H1 (cell line): ENCODE measurements at regions not wholly inside any gene's neighbourhood (a gene's known extent, or its start where the extent isn't known, plus 50 kb on each side); places are given as distances from the start of the nearest gene placed in this dataset.
"Not testable (repeated sequence)": the region's sequence is repeated elsewhere in the genome, so short reads cannot be mapped to it uniquely, and the experiment has no call there.

ENCODE experiments used
- CTCF ChIA-PET: fragments of 300-600 bp; sonication (Branson Sonifier 250); formaldehyde crosslinking; loops from one replicate; lab custom pipeline; 2021; ENCODE audit not compliant: partially characterized antibody; lab: Charles Lee
- POLR2A ChIA-PET: fragments of 300-600 bp; sonication (Branson Sonifier 250); formaldehyde crosslinking; loops from one replicate; lab custom pipeline; 2021; ENCODE audit warnings: inconsistent platforms; ENCODE audit not compliant: partially characterized antibody; lab: Charles Lee
- DNase-seq, 2 experiments: peaks; one replicate each; pipeline versions ENCODE4 v3.0.0 to v3.0.0-alpha.2; 2010 to 2022; ENCODE audit warnings: low spot score in 2 of 2, low read depth in 1 of 2, mixed read lengths in 1 of 2
- FAIRE-seq: peaks from 2 replicates; lab custom pipeline; 2011; peaks lifted over from hg19 to GRCh38; lab: Jason Lieb, UNC
- H2AFZ ChIP-seq: 2 replicates; pipeline ENCODE4 v1.8.1; 2012; ENCODE audit warnings: low read length, inconsistent platforms
- H2AK5ac ChIP-seq: 2 replicates; pipeline ENCODE4 v1.6.1; 2013; ENCODE audit warnings: low read depth, low read length
- H2BK120ac ChIP-seq: replicated peaks from 2 replicates; pipeline ENCODE3; 2013; ENCODE audit warnings: low read depth, low read length, inconsistent platforms
- H2BK12ac ChIP-seq: 2 replicates; pipeline ENCODE4 v1.6.1; 2013; ENCODE audit warnings: low read depth, low read length
- H2BK15ac ChIP-seq: 2 replicates; pipeline ENCODE4 v1.6.1; 2013; ENCODE audit warnings: low read length
- H2BK20ac ChIP-seq: 2 replicates; pipeline ENCODE4 v1.6.1; 2013; ENCODE audit warnings: low read length
- H2BK5ac ChIP-seq: 2 replicates; pipeline ENCODE4 v1.6.1; 2013; ENCODE audit warnings: low read depth, low read length
- H3K14ac ChIP-seq: 2 replicates; pipeline ENCODE4 v1.6.1; 2013; ENCODE audit warnings: inconsistent platforms; ENCODE audit not compliant: insufficient read length
- H3K18ac ChIP-seq: 2 replicates; pipeline ENCODE4 v1.6.1; 2013; ENCODE audit warnings: low read length; ENCODE audit errors: extremely low read depth
- H3K23ac ChIP-seq: 2 replicates; pipeline ENCODE4 v1.6.1; 2013; ENCODE audit warnings: inconsistent platforms; ENCODE audit not compliant: insufficient read length
- H3K23me2 ChIP-seq: 2 replicates; pipeline ENCODE4 v1.6.1; 2013; ENCODE audit warnings: low read depth, low read length
- H3K27ac ChIP-seq: 2 replicates; pipeline ENCODE4 v1.6.1; 2011; ENCODE audit warnings: low read depth, low read length, inconsistent platforms
- H3K27me3 ChIP-seq, 4 experiments: replicated peaks in 1 of 4; 1 replicate in 1 of 4; 2 replicates in 3 of 4; pipeline versions ENCODE4 v1.6.1 to v1.8.1; 2011 to 2013; ENCODE audit warnings: low read length in 3 of 4, mild to moderate bottlenecking in 3 of 4, inconsistent platforms in 2 of 4, mixed read lengths in 2 of 4, moderate library complexity in 1 of 4; ENCODE audit not compliant: control insufficient read depth in 3 of 4, insufficient read depth in 3 of 4; ENCODE audit errors: extremely low read depth in 1 of 4
- H3K36me3 ChIP-seq, 4 experiments: 2 replicates each; pipeline versions ENCODE4 v1.6.1 to v1.8.1; 2011 to 2013; ENCODE audit warnings: mild to moderate bottlenecking in 4 of 4, low read length in 3 of 4, moderate library complexity in 2 of 4, control low read depth in 1 of 4, inconsistent platforms in 1 of 4; ENCODE audit not compliant: insufficient read depth in 4 of 4, control insufficient read depth in 2 of 4
- H3K4ac ChIP-seq: replicated peaks from 2 replicates; pipeline ENCODE3; 2013; ENCODE audit warnings: low read length, low read depth, mixed read lengths, inconsistent platforms; ENCODE audit not compliant: insufficient read length
- H3K4me1 ChIP-seq, 4 experiments: replicated peaks in 1 of 4; 1 replicate in 1 of 4; 2 replicates in 3 of 4; pipeline versions ENCODE4 v1.6.1 to v1.8.1; 2011 to 2013; ENCODE audit warnings: low read length in 3 of 4, inconsistent platforms in 2 of 4, mixed read lengths in 1 of 4; ENCODE audit not compliant: insufficient read depth in 4 of 4, control insufficient read depth in 3 of 4
- H3K4me2 ChIP-seq, 2 experiments: 2 replicates each; pipeline versions ENCODE4 v1.6.1 to v1.8.1; 2011 to 2013; ENCODE audit warnings: low read depth in 2 of 2, low read length in 2 of 2, control low read depth in 1 of 2, inconsistent platforms in 1 of 2, mild to moderate bottlenecking in 1 of 2; ENCODE audit not compliant: insufficient read depth in 1 of 2
- H3K4me3 ChIP-seq, 4 experiments: fragments of 200-600, 300-600 bp in 1 of 4; sonication (generic), shearing (Covaris generic), sonication (Bioruptor Twin) in 1 of 4; 2 replicates each; pipeline versions ENCODE4 v1.5.1 to v1.8.1; 2011 to 2016; ENCODE audit warnings: low read length in 4 of 4, low read depth in 3 of 4, control low read depth in 2 of 4, inconsistent platforms in 2 of 4, mild to moderate bottlenecking in 2 of 4, mixed read lengths in 1 of 4, moderate library complexity in 1 of 4; ENCODE audit not compliant: insufficient read depth in 2 of 4; ENCODE audit errors: extremely low read depth in 1 of 4
- H3K56ac ChIP-seq: replicated peaks from 2 replicates; pipeline ENCODE3; 2013; ENCODE audit warnings: low read depth, mild to moderate bottlenecking, mixed read lengths, low read length, inconsistent platforms; ENCODE audit not compliant: insufficient read length
- H3K79me1 ChIP-seq: 2 replicates; pipeline ENCODE4 v1.6.1; 2013; ENCODE audit warnings: low read depth, low read length, control low read depth
- H3K79me2 ChIP-seq, 2 experiments: 2 replicates each; pipeline versions ENCODE4 v1.6.1 to v1.8.1; 2012 to 2013; ENCODE audit warnings: low read length in 2 of 2, mild to moderate bottlenecking in 2 of 2, inconsistent platforms in 1 of 2; ENCODE audit not compliant: insufficient read depth in 2 of 2, control insufficient read depth in 1 of 2
- H3K9ac ChIP-seq, 4 experiments: replicated peaks in 1 of 4; 1 replicate in 1 of 4; 2 replicates in 3 of 4; pipeline versions ENCODE4 v1.6.1 to v1.8.1; 2011 to 2013; ENCODE audit warnings: low read depth in 3 of 4, low read length in 3 of 4, control low read depth in 2 of 4, mild to moderate bottlenecking in 2 of 4, moderate library complexity in 2 of 4, inconsistent platforms in 1 of 4; ENCODE audit errors: extremely low read depth in 1 of 4
- H3K9me3 ChIP-seq, 2 experiments: 2 replicates each; pipeline versions ENCODE4 v1.6.1 to v1.8.1; 2012 to 2013; ENCODE audit warnings: mild to moderate bottlenecking in 2 of 2, moderate library complexity in 2 of 2, control low read depth in 1 of 2, inconsistent platforms in 1 of 2, low read depth in 1 of 2, low read length in 1 of 2, mixed read lengths in 1 of 2; ENCODE audit not compliant: insufficient read depth in 2 of 2
- H4K20me1 ChIP-seq, 2 experiments: replicated peaks in 1 of 2; 2 replicates each; pipeline versions ENCODE3 to v1.8.1; 2011 to 2013; ENCODE audit warnings: inconsistent platforms in 2 of 2, low read length in 2 of 2, mild to moderate bottlenecking in 1 of 2; ENCODE audit not compliant: insufficient read depth in 2 of 2, control insufficient read depth in 1 of 2
- H4K5ac ChIP-seq: 2 replicates; pipeline ENCODE4 v1.6.1; 2013; ENCODE audit warnings: low read length, low read depth, mixed read lengths, inconsistent platforms; ENCODE audit not compliant: insufficient read length
- H4K8ac ChIP-seq: 2 replicates; pipeline ENCODE4 v1.8.0; 2013; ENCODE audit warnings: mild to moderate bottlenecking, moderate library complexity, low read length, inconsistent platforms; ENCODE audit not compliant: insufficient read depth; ENCODE audit errors: extremely low read depth
- H4K91ac ChIP-seq: replicated peaks from 2 replicates; pipeline ENCODE3; 2013; ENCODE audit warnings: low read length, mixed read lengths, inconsistent platforms; ENCODE audit not compliant: insufficient read length
- MAX ChIP-seq: IDR thresholded peaks from 2 replicates; pipeline ENCODE4 v1.6.1; 2012; ENCODE audit warnings: inconsistent platforms
- POLR2A ChIP-seq, 2 experiments: IDR thresholded peaks; 1 replicate in 1 of 2; 2 replicates in 1 of 2; pipeline ENCODE4 v1.6.1; 2011; ENCODE audit warnings: low read depth in 2 of 2, low read length in 2 of 2, mild to moderate bottlenecking in 2 of 2; ENCODE audit errors: control extremely low read depth in 1 of 2
- POLR2AphosphoS5 ChIP-seq: IDR thresholded peaks from 2 replicates; pipeline ENCODE4 v1.6.1; 2011; ENCODE audit warnings: low read depth, low read length
- WGBS, 2 experiments: shearing (Covaris generic) in 1 of 2; methylation state at CpG; one replicate each; pipeline versions ENCODE4 v1.1.6 to v1.1.7; 2013 to 2015; ENCODE audit warnings: low lambda C conversion rate in 2 of 2, mixed read lengths in 2 of 2, inconsistent platforms in 1 of 2, low coverage in 1 of 2, missing lambda C conversion rate in 1 of 2; ENCODE audit not compliant: insufficient replicate concordance in 2 of 2, insufficient coverage in 1 of 2, insufficient read length in 1 of 2; ENCODE audit errors: extremely low coverage in 1 of 2, missing lambda C conversion rate in 1 of 2; 5-methylcytosine and 5-hydroxymethylcytosine counted together

DNA sequence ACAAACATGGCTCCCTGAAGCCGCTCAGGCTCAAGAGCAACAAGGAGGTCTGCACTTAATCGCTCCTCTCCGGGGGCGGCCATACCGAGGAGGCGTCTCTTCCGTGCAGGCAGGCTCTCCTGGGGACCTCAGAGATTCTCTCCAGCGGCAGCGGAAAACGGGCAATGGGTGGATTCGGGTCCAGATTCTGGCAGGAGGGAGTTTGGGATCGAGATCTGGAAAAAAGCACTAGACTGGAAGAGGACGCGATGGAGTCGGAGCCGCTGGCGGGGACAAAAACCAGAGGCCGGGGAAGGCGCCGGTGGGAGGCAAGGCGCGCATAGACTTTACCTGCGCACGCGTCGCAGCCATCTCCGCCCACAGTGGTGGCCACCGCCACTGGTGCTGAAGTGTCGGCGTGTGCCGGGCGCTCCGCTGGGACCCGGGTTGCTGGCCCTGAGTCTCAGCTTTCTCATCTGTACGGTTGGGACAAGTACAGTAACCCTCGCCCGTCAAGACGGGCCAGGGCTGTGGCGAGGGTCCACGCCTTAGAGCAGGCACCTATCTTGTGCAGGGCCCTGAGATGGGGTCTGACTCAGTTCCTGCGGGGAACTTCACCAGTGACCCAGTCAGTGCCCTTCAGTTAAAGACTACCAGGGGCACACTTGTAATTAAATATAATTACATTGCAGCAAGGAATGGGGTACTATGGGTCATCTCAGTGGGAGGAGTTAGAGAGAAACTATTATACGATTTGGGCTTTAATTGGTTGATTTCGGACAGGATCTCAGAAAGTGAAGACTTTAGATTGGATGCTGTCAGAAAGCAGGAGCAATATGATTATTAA lies 454.1 kb downstream of the SPATA31A1 start:
- H3K27me3 ChIP-seq, POLR2A ChIA-PET, H4K8ac ChIP-seq, H3K14ac ChIP-seq, H2BK120ac ChIP-seq, CTCF ChIA-PET, H4K91ac ChIP-seq, H2AFZ ChIP-seq, H3K9me3 ChIP-seq, H3K23me2 ChIP-seq, H3K56ac ChIP-seq, H2BK20ac ChIP-seq, H4K20me1 ChIP-seq, H4K5ac ChIP-seq, H2BK5ac ChIP-seq, H2BK15ac ChIP-seq, H2BK12ac ChIP-seq, H3K79me1 ChIP-seq, H3K27ac ChIP-seq, FAIRE-seq, H3K79me2 ChIP-seq, H3K23ac ChIP-seq, H3K4ac ChIP-seq, H3K4me1 ChIP-seq, H2AK5ac ChIP-seq, H3K36me3 ChIP-seq, H3K18ac ChIP-seq: not testable (repeated sequence)
- H3K9ac ChIP-seq: peak overlapping the region in 2 of 4 experiments; percentile 25 to 47; a peak in 4 of 7 replicates
- peak in 1 of 2 experiments; percentile 55 for DNase-seq
- peak overlapping the region; percentile 32 to 57 (median 34); a peak in 5 of 8 replicates for H3K4me3 ChIP-seq
- H3K4me2 ChIP-seq: peak overlapping the region in 1 of 2 experiments; percentile 49; a peak in 1 of 4 replicates
- 42% methylated on average over 18 of the region's 43 CpGs; no CpG with 5 or more reads in 1 of the 2 experiments for WGBS, 2 experiments
- TF ChIP-seq MAX (0 out of 2 replicates have a peak, but pooled peaks have one; percentile 15), POLR2AphosphoS5 (0 out of 2 replicates have a peak, but pooled peaks have one; percentile 22), POLR2A (IDR thresholded peaks at IDR 0.05; ENCODE audit: control extremely low read depth in 1 of 2, low read depth in 2 of 2, low read length in 2 of 2) (0 out of 3 replicates have a peak, but pooled peaks of 1 of the 2 experiments have one; percentile 35)
